ENCODE measurements at regions not wholly inside any gene's neighbourhood (a gene's known extent, or its start where the extent isn't known, plus 50 kb on each side); places are given as distances from the start of the nearest gene placed in this dataset.
A peak's percentile ranks its signal among the peaks of the same experiment; 100 is the strongest.

- H3K9me3 ChIP-seq (ENCODE audit: low read depth, low read length): no peaks in the 10 kb centered on the region
- H3K4me3 ChIP-seq (ENCODE audit: insufficient read depth, low read length): no peak overlapping the region
- no peak for DNase-seq (ENCODE audit: insufficient read length, low spot score, missing footprints)
- no peak for TF ChIP-seq CTCF (IDR thresholded peaks at IDR 0.05; ENCODE audit: extremely low read depth, low read depth, low read length)
- no peak overlapping the region for H3K27ac ChIP-seq (ENCODE audit: low read depth, low read length)
- no peak overlapping the region for H3K4me2 ChIP-seq (ENCODE audit: insufficient read depth, low read length)
- no peaks in the 10 kb centered on the region for H3K27me3 ChIP-seq (ENCODE audit: insufficient read depth, low read length)
- H3K4me1 ChIP-seq (ENCODE audit: insufficient read depth, low read length): peaks cover 50% of the 10 kb centered on the region
- no peaks in the 10 kb centered on the region for H3K36me3 ChIP-seq (ENCODE audit: insufficient read depth, low read length)
- H2AFZ ChIP-seq (ENCODE audit: low read length): no peak overlapping the region
- H4K20me1 ChIP-seq (ENCODE audit: insufficient read depth, low read length): no peaks in the 10 kb centered on the region
- H3K79me2 ChIP-seq (ENCODE audit: insufficient read depth, low read length): no peaks in the 10 kb centered on the region
These were observed 262.1 kb upstream of the TGFBR2 start for GRCh38 chr3:30344288-30344687.

- peak overlapping the region; percentile 79 for H3K27ac ChIP-seq (ENCODE audit: low read depth, low read length)
- H3K27me3 ChIP-seq (ENCODE audit: insufficient read depth, low read length): no peaks in the 10 kb centered on the region
- H3K36me3 ChIP-seq (ENCODE audit: insufficient read depth, low read length): no peaks in the 10 kb centered on the region
- DNase-seq (ENCODE audit: insufficient read length, low spot score, missing footprints): no peak
- TF ChIP-seq CTCF (IDR thresholded peaks at IDR 0.05; ENCODE audit: extremely low read depth, low read depth, low read length): no peak
- no peaks in the 10 kb centered on the region for H3K9me3 ChIP-seq (ENCODE audit: low read depth, low read length)
- peaks cover 43% of the 10 kb centered on the region for H3K4me1 ChIP-seq (ENCODE audit: insufficient read depth, low read length)
- no peak overlapping the region for H2AFZ ChIP-seq (ENCODE audit: low read length)
- no peaks in the 10 kb centered on the region for H3K79me2 ChIP-seq (ENCODE audit: insufficient read depth, low read length)
- no peaks in the 10 kb centered on the region for H4K20me1 ChIP-seq (ENCODE audit: insufficient read depth, low read length)
- no peak overlapping the region for H3K4me3 ChIP-seq (ENCODE audit: insufficient read depth, low read length)
- H3K4me2 ChIP-seq (ENCODE audit: insufficient read depth, low read length): peak overlapping the region; percentile 4
These were observed 259.5 kb upstream of the TGFBR2 start for GRCh38 chr3:30346933-30347320.

GRCh38 chr3:30347679-30348216 is 258.7 kb upstream of the TGFBR2 start:
- Histone ChIP-seq H3K9me3 (ENCODE audit: low read depth, low read length) (no peaks in the 10 kb centered on the region), H3K27me3 (ENCODE audit: insufficient read depth, low read length) (no peaks in the 10 kb centered on the region), H3K4me2 (ENCODE audit: insufficient read depth, low read length) (peak overlapping the region; percentile 4), H3K79me2 (ENCODE audit: insufficient read depth, low read length) (no peaks in the 10 kb centered on the region), H4K20me1 (ENCODE audit: insufficient read depth, low read length) (no peaks in the 10 kb centered on the region), H3K4me1 (ENCODE audit: insufficient read depth, low read length) (peaks cover 37% of the 10 kb centered on the region), H3K36me3 (ENCODE audit: insufficient read depth, low read length) (no peaks in the 10 kb centered on the region), H3K27ac (ENCODE audit: low read depth, low read length) (peak overlapping the region; percentile 79), H2AFZ (ENCODE audit: low read length) (no peak overlapping the region), H3K4me3 (ENCODE audit: insufficient read depth, low read length) (no peak overlapping the region)
- DNase-seq (ENCODE audit: insufficient read length, low spot score, missing footprints): peak; percentile 90
- TF ChIP-seq CTCF (IDR thresholded peaks at IDR 0.05; ENCODE audit: extremely low read depth, low read depth, low read length): no peak

- DNase-seq (ENCODE audit: insufficient read length, low spot score, missing footprints): no peak
- H3K36me3 ChIP-seq (ENCODE audit: insufficient read depth, low read length): no peaks in the 10 kb centered on the region
- no peak for TF ChIP-seq CTCF (IDR thresholded peaks at IDR 0.05; ENCODE audit: extremely low read depth, low read depth, low read length)
- H3K4me1 ChIP-seq (ENCODE audit: insufficient read depth, low read length): peaks cover 32% of the 10 kb centered on the region
- no peak overlapping the region for H3K27ac ChIP-seq (ENCODE audit: low read depth, low read length)
- no peaks in the 10 kb centered on the region for H3K27me3 ChIP-seq (ENCODE audit: insufficient read depth, low read length)
- no peak overlapping the region for H3K4me3 ChIP-seq (ENCODE audit: insufficient read depth, low read length)
- H3K9me3 ChIP-seq (ENCODE audit: low read depth, low read length): no peaks in the 10 kb centered on the region
- no peak overlapping the region for H3K4me2 ChIP-seq (ENCODE audit: insufficient read depth, low read length)
- no peaks in the 10 kb centered on the region for H3K79me2 ChIP-seq (ENCODE audit: insufficient read depth, low read length)
- no peaks in the 10 kb centered on the region for H4K20me1 ChIP-seq (ENCODE audit: insufficient read depth, low read length)
- no peak overlapping the region for H2AFZ ChIP-seq (ENCODE audit: low read length)
These were observed 256.9 kb upstream of the TGFBR2 start for GRCh38 chr3:30349507-30349906.
